ENCODE measurements at regions not wholly inside any gene's neighbourhood (a gene's known extent, or its start where the extent isn't known, plus 50 kb on each side); places are given as distances from the start of the nearest gene placed in this dataset.

- no peak overlapping the region for H3K27ac ChIP-seq (ENCODE audit: low read depth, low read length)
- no peaks in the 10 kb centered on the region for H3K27me3 ChIP-seq (ENCODE audit: control insufficient read depth, insufficient read depth, low read length)
- H3K4me3 ChIP-seq (ENCODE audit: low read depth, low read length): no peak overlapping the region
- POLR2A ChIA-PET: no interaction called here
- CTCF ChIA-PET: no interaction called here
- no peak for TF ChIP-seq CTCF (IDR thresholded peaks at IDR 0.05; ENCODE audit: low read depth, low read length)
- no peak for DNase-seq (ENCODE audit: low read depth, low spot score)
- H3K9me3 ChIP-seq (ENCODE audit: control insufficient read depth, insufficient read depth, low read length): no peaks in the 10 kb centered on the region
These were observed 724.1 kb upstream of the USP15 start for GRCh38 chr12:61536117-61536516.

GRCh38 chr12:61536525-61536924 lies 723.7 kb upstream of the USP15 start:
- no peak for DNase-seq (ENCODE audit: low read depth, low spot score)
- ChIA-PET POLR2A (no interaction called here), CTCF (no interaction called here)
- Histone ChIP-seq H3K27ac (ENCODE audit: low read depth, low read length) (no peak overlapping the region), H3K9me3 (ENCODE audit: control insufficient read depth, insufficient read depth, low read length) (no peaks in the 10 kb centered on the region), H3K27me3 (ENCODE audit: control insufficient read depth, insufficient read depth, low read length) (no peaks in the 10 kb centered on the region), H3K4me3 (ENCODE audit: low read depth, low read length) (no peak overlapping the region)
- TF ChIP-seq CTCF (IDR thresholded peaks at IDR 0.05; ENCODE audit: low read depth, low read length): no peak

GRCh38 chr12:61538951-61539350 lies 721.3 kb upstream of the USP15 start:
- Histone ChIP-seq H3K9me3 (ENCODE audit: control insufficient read depth, insufficient read depth, low read length) (no peaks in the 10 kb centered on the region), H3K27me3 (ENCODE audit: control insufficient read depth, insufficient read depth, low read length) (no peaks in the 10 kb centered on the region), H3K27ac (ENCODE audit: low read depth, low read length) (no peak overlapping the region), H3K4me3 (ENCODE audit: low read depth, low read length) (no peak overlapping the region)
- TF ChIP-seq CTCF (IDR thresholded peaks at IDR 0.05; ENCODE audit: low read depth, low read length): no peak
- POLR2A ChIA-PET: no interaction called here
- CTCF ChIA-PET: no interaction called here
- DNase-seq (ENCODE audit: low read depth, low spot score): no peak

- no peak overlapping the region for H3K4me3 ChIP-seq (ENCODE audit: low read depth, low read length)
- no peak overlapping the region for H3K27ac ChIP-seq (ENCODE audit: low read depth, low read length)
- POLR2A ChIA-PET: no interaction called here
- H3K9me3 ChIP-seq (ENCODE audit: control insufficient read depth, insufficient read depth, low read length): peaks cover 4% of the 10 kb centered on the region; the same call in 1 of the 2 replicates
- CTCF ChIA-PET: no interaction called here
- TF ChIP-seq CTCF (IDR thresholded peaks at IDR 0.05; ENCODE audit: low read depth, low read length): no peak
- no peaks in the 10 kb centered on the region for H3K27me3 ChIP-seq (ENCODE audit: control insufficient read depth, insufficient read depth, low read length)
- DNase-seq (ENCODE audit: low read depth, low spot score): no peak
These were observed 717.7 kb upstream of the USP15 start for GRCh38 chr12:61542551-61542950.

GRCh38 chr12:61546296-61546695 lies 713.9 kb upstream of the USP15 start:
- Histone ChIP-seq H3K4me3 (ENCODE audit: low read depth, low read length) (no peak overlapping the region), H3K9me3 (ENCODE audit: control insufficient read depth, insufficient read depth, low read length) (peaks cover 4% of the 10 kb centered on the region; the same call in 1 of the 2 replicates), H3K27me3 (ENCODE audit: control insufficient read depth, insufficient read depth, low read length) (no peaks in the 10 kb centered on the region), H3K27ac (ENCODE audit: low read depth, low read length) (no peak overlapping the region)
- DNase-seq (ENCODE audit: low read depth, low spot score): no peak
- ChIA-PET CTCF (no interaction called here), POLR2A (no interaction called here)
- TF ChIP-seq CTCF (IDR thresholded peaks at IDR 0.05; ENCODE audit: low read depth, low read length): no peak
